GM23338 (cell line): ENCODE measurements at regions not wholly inside any gene's neighbourhood (a gene's known extent, or its start where the extent isn't known, plus 50 kb on each side); places are given as distances from the start of the nearest gene placed in this dataset.

Source experiments
- ATAC-seq: fragments of 200-7000 bp; cut with Tn5 transposase; 3 replicates; pipeline ENCODE4 v1.9.1; 2020
- DNase-seq: peaks from one replicate; pipeline ENCODE4 v3.0.0-alpha.2; 2015; ENCODE audit warnings: low spot score
- H2AFZ ChIP-seq: fragments of 200-600 bp; sonication (generic); 2 replicates; pipeline ENCODE4 v1.8.0; 2016; ENCODE audit warnings: antibody characterized with exemption, mild to moderate bottlenecking, moderate library complexity
- H3F3A ChIP-seq: fragments of 200-600 bp; sonication (generic); replicated peaks from 2 replicates; pipeline ENCODE4 v1.8.0; 2017; ENCODE audit warnings: antibody characterized with exemption, mixed run types, low read depth
- H3K27ac ChIP-seq: fragments of 200-600 bp; sonication (generic); 2 replicates; pipeline ENCODE4 v1.6.1; 2016; ENCODE audit warnings: low read depth
- H3K27me3 ChIP-seq: fragments of 200-600 bp; sonication (generic); 2 replicates; pipeline ENCODE4 v1.8.0; 2016; ENCODE audit warnings: mild to moderate bottlenecking, mixed run types, moderate library complexity; ENCODE audit not compliant: insufficient read depth
- H3K36me3 ChIP-seq: fragments of 200-600 bp; sonication (generic); 2 replicates; pipeline ENCODE4 v1.8.0; 2016; ENCODE audit warnings: mild to moderate bottlenecking; ENCODE audit not compliant: insufficient read depth
- H3K4me1 ChIP-seq: fragments of 200-600 bp; sonication (generic); 2 replicates; pipeline ENCODE4 v1.8.0; 2016; ENCODE audit warnings: mild to moderate bottlenecking, moderate library complexity; ENCODE audit not compliant: insufficient read depth
- H3K4me2 ChIP-seq: fragments of 200-600 bp; sonication (generic); 2 replicates; pipeline ENCODE4 v1.7.1; 2017; ENCODE audit warnings: mixed run types
- H3K4me3 ChIP-seq: fragments of 200-600 bp; sonication (generic); 2 replicates; pipeline ENCODE4 v1.6.1; 2016; ENCODE audit warnings: mixed run types
- H3K79me2 ChIP-seq: fragments of 200-600 bp; sonication (generic); replicated peaks from 2 replicates; pipeline ENCODE4 v1.8.0; 2017; ENCODE audit warnings: mild to moderate bottlenecking; ENCODE audit not compliant: insufficient read depth
- H3K9me2 ChIP-seq: fragments of 200-600 bp; sonication (generic); 2 replicates; pipeline ENCODE4 v1.8.0; 2017; ENCODE audit not compliant: insufficient read depth
- H4K20me1 ChIP-seq: fragments of 200-600 bp; sonication (generic); replicated peaks from 2 replicates; pipeline ENCODE4 v1.8.0; 2017; ENCODE audit warnings: mild to moderate bottlenecking; ENCODE audit not compliant: insufficient read depth
- H3K27ac Mint-ChIP-seq: 2 replicates; pipeline ENCODE4 v1.8.0; 2020; ENCODE audit warnings: inconsistent platforms, mild to moderate bottlenecking, moderate library complexity, mixed read lengths
- H3K27me3 Mint-ChIP-seq: 3 replicates; pipeline ENCODE4 v1.8.0; 2022; ENCODE audit warnings: low read depth, mild to moderate bottlenecking, moderate library complexity, mixed read lengths, inconsistent platforms; ENCODE audit not compliant: insufficient read depth, poor library complexity
- H3K36me3 Mint-ChIP-seq: 3 replicates; pipeline ENCODE4 v1.8.0; 2021; ENCODE audit warnings: low read depth, mild to moderate bottlenecking, inconsistent platforms, moderate library complexity, mixed read lengths
- H3K4me1 Mint-ChIP-seq: 3 replicates; pipeline ENCODE4 v1.8.0; 2020; ENCODE audit warnings: mild to moderate bottlenecking, inconsistent platforms, mixed read lengths
- H3K4me3 Mint-ChIP-seq: 3 replicates; pipeline ENCODE4 v1.8.0; 2021; ENCODE audit warnings: moderate library complexity, mild to moderate bottlenecking, inconsistent platforms, mixed read lengths
- H3K9me3 Mint-ChIP-seq: 3 replicates; pipeline ENCODE4 v1.8.0; 2020; ENCODE audit warnings: moderate library complexity, mild to moderate bottlenecking, inconsistent platforms, mixed read lengths
- CTCF ChIP-seq, 2 experiments: fragments of 200-600 bp in 1 of 2; sonication (generic) in 1 of 2; conservative IDR thresholded peaks; 2 replicates each; pipeline versions ENCODE4 v1.5.1 to v1.6.1; 2016 to 2017; ENCODE audit warnings: antibody characterized with exemption in 2 of 2, low read depth in 2 of 2, mild to moderate bottlenecking in 2 of 2, moderate library complexity in 1 of 2
- EZH2 ChIP-seq: fragments of 200-600 bp; sonication (generic); IDR thresholded peaks from one replicate; pipeline ENCODE4 v1.8.0; 2017; ENCODE audit warnings: antibody characterized with exemption, mild to moderate bottlenecking, low read depth; ENCODE audit not compliant: unreplicated experiment
- EZH2phosphoT487 ChIP-seq: fragments of 200-600 bp; sonication (generic); IDR thresholded peaks from one replicate; pipeline ENCODE4 v1.8.1; 2018; ENCODE audit warnings: antibody characterized with exemption; ENCODE audit not compliant: unreplicated experiment
- NANOG ChIP-seq: IDR thresholded peaks from 2 replicates; pipeline ENCODE4 v1.6.1; 2016; ENCODE audit warnings: antibody characterized with exemption, borderline replicate concordance
- POLR2AphosphoS5 ChIP-seq: IDR thresholded peaks from 2 replicates; pipeline ENCODE4 v1.6.1; 2016; ENCODE audit warnings: antibody characterized with exemption, low read depth
- STAT1 ChIP-seq: IDR thresholded peaks from one replicate; pipeline ENCODE4 v1.6.1; 2016; ENCODE audit warnings: antibody characterized with exemption; ENCODE audit not compliant: unreplicated experiment
- ZNF114 ChIP-seq: fragments of 250-450 bp; sonication (Bioruptor Pico); IDR thresholded peaks from 2 replicates; pipeline ENCODE4 v1.5.0; 2020; ENCODE audit warnings: mild to moderate bottlenecking, moderate library complexity
- ZNF331 ChIP-seq: fragments of 250-450 bp; sonication (Bioruptor Pico); IDR thresholded peaks from 2 replicates; pipeline ENCODE4 v1.5.0; 2020; ENCODE audit warnings: low read depth, mild to moderate bottlenecking, moderate library complexity
- ZNF462 ChIP-seq: fragments of 250-450 bp; sonication (Bioruptor Pico); IDR thresholded peaks from 2 replicates; pipeline ENCODE4 v1.5.0; 2020; ENCODE audit warnings: mild to moderate bottlenecking, moderate library complexity

GRCh38 chr2:48885841-48886240 is 130.3 kb upstream of the LHCGR start (continued):
- TF ChIP-seq ZNF462 (CRISPR knock-in tag), result no peak
- no peak for TF ChIP-seq POLR2AphosphoS5
- TF ChIP-seq NANOG, result no peak
- no peak for TF ChIP-seq EZH2

- Histone ChIP-seq H3F3A (no peaks in the 10 kb centered on the region), H3K4me2 (no peak overlapping the region), H3K27ac (no peak overlapping the region), H4K20me1 (no peaks in the 10 kb centered on the region), H3K9me2 (peaks cover 11% of the 10 kb centered on the region; the same call in 1 of the 2 replicates), H3K36me3 (no peaks in the 10 kb centered on the region), H3K27me3 (no peaks in the 10 kb centered on the region), H2AFZ (0 out of 2 replicates have a peak overlapping the region, but pooled peaks have one; percentile 18), H3K79me2 (no peaks in the 10 kb centered on the region), H3K4me3 (no peak overlapping the region), H3K4me1 (peaks cover 16% of the 10 kb centered on the region)
- Mint-ChIP-seq H3K9me3 (peaks cover 5% of the 10 kb centered on the region; the same call in 2 of the 3 replicates), H3K4me1 (peaks cover 2% of the 10 kb centered on the region; the same call in 1 of the 3 replicates), H3K36me3 (peaks cover 4% of the 10 kb centered on the region; the same call in 1 of the 3 replicates), H3K4me3 (no peak overlapping the region), H3K27ac (no peak overlapping the region), H3K27me3 (peaks cover 5% of the 10 kb centered on the region)
- DNase-seq, result no peak
- no peak for ATAC-seq
- TF ChIP-seq NANOG (no peak), STAT1 (no peak), ZNF331 (CRISPR knock-in tag) (no peak), EZH2phosphoT487 (no peak), ZNF114 (CRISPR knock-in tag) (no peak), CTCF (conservative IDR thresholded peaks at IDR 0.05; ENCODE audit: low read depth in 2 of 2) (no peak)
These were observed 128.1 kb upstream of the LHCGR start for GRCh38 chr2:48883661-48884060.
